ENCODE measurements at regions not wholly inside any gene's neighbourhood (a gene's known extent, or its start where the extent isn't known, plus 50 kb on each side); places are given as distances from the start of the nearest gene placed in this dataset.
A peak's percentile ranks its signal among the peaks of the same experiment; 100 is the strongest.

DNA sequence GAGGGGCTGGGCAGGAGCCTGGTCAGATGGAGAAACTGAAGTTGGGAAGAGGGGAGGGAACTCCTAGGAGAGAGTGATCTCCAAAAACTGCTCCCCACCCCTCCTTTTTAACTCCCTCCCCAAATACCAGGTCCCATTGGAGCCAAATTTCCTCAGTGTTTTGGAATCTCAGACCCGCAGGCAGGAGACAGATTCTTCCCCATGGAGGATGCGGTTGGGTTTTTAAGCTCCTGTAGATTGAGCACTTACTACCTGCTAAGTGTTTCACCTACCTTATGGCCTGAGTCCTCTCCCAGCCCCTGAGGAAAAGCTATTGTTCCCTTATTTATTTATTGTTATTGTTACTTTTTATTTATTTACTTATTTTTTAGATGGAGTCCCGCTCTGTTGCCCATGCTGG is 73.2 kb downstream of the CEBPB start:
- Histone ChIP-seq H3K27ac (no peak overlapping the region), H3K9me3 (no peaks in the 10 kb centered on the region), H3K4me1 (peaks cover 0 to 9% (median 6%) of the 10 kb centered on the region in 3 donors), H3K36me3 (no peaks in the 10 kb centered on the region), H3K27me3 (no peaks in the 10 kb centered on the region), H3K4me3 (no peak overlapping the region)
- no peak for DNase-seq
- FAIRE-seq: no peak
- no peak for TF ChIP-seq CTCF (IDR thresholded peaks at IDR 0.05)
- 96 to 97% methylated on average over 3 of the region's 3 CpGs for WGBS, 2 donors
- intact Hi-C loops (cut with DNase I): no loop called here
- no peak for ATAC-seq

GRCh38 chr20:50264534-50265145 is 74.0 kb downstream of the CEBPB start:
- Histone ChIP-seq H3K27me3 (no peaks in the 10 kb centered on the region), H3K4me3 (no peak overlapping the region), H3K4me1 (peaks cover 0 to 9% (median 6%) of the 10 kb centered on the region in 3 donors), H3K27ac (no peak overlapping the region), H3K9me3 (no peaks in the 10 kb centered on the region), H3K36me3 (no peaks in the 10 kb centered on the region)
- FAIRE-seq (no peak), ATAC-seq (no peak), DNase-seq (no peak)
- intact Hi-C loops (cut with DNase I): no loop called here
- TF ChIP-seq CTCF (IDR thresholded peaks at IDR 0.05): no peak
- WGBS, 2 donors: 76 to 80% methylated on average over 13 of the region's 13 CpGs

GRCh38 chr20:50265245-50265946 is 74.8 kb downstream of the CEBPB start:
- H3K9me3 ChIP-seq: no peaks in the 10 kb centered on the region
- peaks cover 0 to 6% (median 6%) of the 10 kb centered on the region in 3 donors for H3K4me1 ChIP-seq
- DNase-seq (no peak), FAIRE-seq (no peak), ATAC-seq (no peak)
- no peaks in the 10 kb centered on the region for H3K36me3 ChIP-seq
- H3K4me3 ChIP-seq: no peak overlapping the region
- no peak overlapping the region for H3K27ac ChIP-seq
- no peak for TF ChIP-seq CTCF (IDR thresholded peaks at IDR 0.05)
- intact Hi-C loops (cut with DNase I): no loop called here
- WGBS, 2 donors: 90 to 91% methylated on average over 12 of the region's 12 CpGs
- no peaks in the 10 kb centered on the region for H3K27me3 ChIP-seq

- WGBS, 2 donors: 76 to 79% methylated on average over 10 of the region's 10 CpGs
- DNase-seq (no peak), FAIRE-seq (no peak), ATAC-seq (no peak)
- H3K9me3 ChIP-seq: no peaks in the 10 kb centered on the region
- H3K27ac ChIP-seq: peak overlapping the region; percentile 46 to 81 (median 66)
- no peaks in the 10 kb centered on the region for H3K36me3 ChIP-seq
- TF ChIP-seq CTCF (IDR thresholded peaks at IDR 0.05): no peak
- H3K27me3 ChIP-seq: no peaks in the 10 kb centered on the region
- no peak overlapping the region for H3K4me3 ChIP-seq
- intact Hi-C loops (cut with DNase I): no loop called here
- peaks cover 0 to 6% (median 6%) of the 10 kb centered on the region in 3 donors for H3K4me1 ChIP-seq
Observed at GRCh38 chr20:50266293-50267040, 75.8 kb downstream of the CEBPB start.

All from pancreas (tissue), 10 donors.